HG03342 (cell line): ENCODE measurements at regions not wholly inside any gene's neighbourhood (a gene's known extent, or its start where the extent isn't known, plus 50 kb on each side); places are given as distances from the start of the nearest gene placed in this dataset.
A peak's percentile ranks its signal among the peaks of the same experiment; 100 is the strongest.

Experiments used
- ATAC-seq: cut with Tn5 transposase; IDR thresholded peaks from one replicate; pipeline ENCODE4 v1.9.1; 2021; ENCODE audit warnings: mild to moderate bottlenecking, moderate library complexity; ENCODE audit not compliant: unreplicated experiment

- ATAC-seq = no peak
Observed at GRCh38 chr2:133837441-133838094, 269.3 kb upstream of the NCKAP5 start.

- ATAC-seq = no peak
Observed at GRCh38 chr2:133838642-133839365, 270.5 kb upstream of the NCKAP5 start.

GRCh38 chr2:133839677-133840076 is 271.4 kb upstream of the NCKAP5 start:
- no peak for ATAC-seq

- no peak for ATAC-seq
Observed at GRCh38 chr2:133840761-133841160, 272.5 kb upstream of the NCKAP5 start.

- ATAC-seq = no peak
Observed at GRCh38 chr2:133841900-133842299, 273.6 kb upstream of the NCKAP5 start.

- no peak for ATAC-seq
Observed at GRCh38 chr2:133842446-133842845, 274.2 kb upstream of the NCKAP5 start.

GRCh38 chr2:133843091-133843490 is 274.8 kb upstream of the NCKAP5 start:
- ATAC-seq = no peak

GRCh38 chr2:133843551-133843950 is 275.3 kb upstream of the NCKAP5 start:
- ATAC-seq = no peak

GRCh38 chr2:133844214-133844892 is 276.1 kb upstream of the NCKAP5 start:
- ATAC-seq = peak; percentile 86

- ATAC-seq = no peak
Observed at GRCh38 chr2:133846476-133846875, 278.2 kb upstream of the NCKAP5 start.

GRCh38 chr2:133847591-133847990 is 279.3 kb upstream of the NCKAP5 start:
- no peak for ATAC-seq

- ATAC-seq = no peak
Observed at GRCh38 chr2:133848111-133848649, 279.9 kb upstream of the NCKAP5 start.

- no peak for ATAC-seq
Observed at GRCh38 chr2:133849341-133849740, 281.1 kb upstream of the NCKAP5 start.

- no peak for ATAC-seq
Observed at GRCh38 chr2:133854603-133855200, 286.4 kb upstream of the NCKAP5 start.

- ATAC-seq = no peak
Observed at GRCh38 chr2:133855526-133855925, 287.3 kb upstream of the NCKAP5 start.

GRCh38 chr2:133856678-133857077 is 288.4 kb upstream of the NCKAP5 start:
- no peak for ATAC-seq

- ATAC-seq = no peak
Observed at GRCh38 chr2:133859578-133859977, 291.3 kb upstream of the NCKAP5 start.

GRCh38 chr2:133862400-133862977 is 294.2 kb upstream of the NCKAP5 start:
- ATAC-seq = no peak

GRCh38 chr2:133863106-133863800 is 295.0 kb upstream of the NCKAP5 start:
- no peak for ATAC-seq

GRCh38 chr2:133865141-133865540 is 296.9 kb upstream of the NCKAP5 start:
- ATAC-seq = no peak
